ENCODE measurements at regions not wholly inside any gene's neighbourhood (a gene's known extent, or its start where the extent isn't known, plus 50 kb on each side); places are given as distances from the start of the nearest gene placed in this dataset.
"Not testable (repeated sequence)": the region's sequence is repeated elsewhere in the genome, so short reads cannot be mapped to it uniquely, and the experiment has no call there.

DNA sequence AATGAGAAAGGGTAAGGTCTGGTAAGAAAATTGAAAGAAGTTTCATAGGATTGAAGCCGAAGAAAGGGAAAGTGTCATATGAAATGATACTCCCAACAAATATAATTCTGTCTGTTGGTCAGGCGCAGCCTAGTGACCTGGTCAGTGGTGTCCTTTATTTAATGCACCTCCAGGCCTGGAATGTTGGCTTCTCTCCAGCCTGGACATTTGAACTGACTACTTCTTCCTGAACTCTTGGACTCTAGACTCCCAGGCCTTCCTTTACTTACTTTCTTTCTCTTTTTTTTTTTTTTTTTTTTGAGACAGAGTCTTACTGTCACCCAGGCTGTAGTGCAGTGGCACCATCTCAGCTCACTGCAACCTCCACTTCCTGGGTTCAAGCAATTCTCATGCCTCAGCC is 1381.5 kb upstream of the WWC1 start (continued):
- TF ChIP-seq, protein P1, sequence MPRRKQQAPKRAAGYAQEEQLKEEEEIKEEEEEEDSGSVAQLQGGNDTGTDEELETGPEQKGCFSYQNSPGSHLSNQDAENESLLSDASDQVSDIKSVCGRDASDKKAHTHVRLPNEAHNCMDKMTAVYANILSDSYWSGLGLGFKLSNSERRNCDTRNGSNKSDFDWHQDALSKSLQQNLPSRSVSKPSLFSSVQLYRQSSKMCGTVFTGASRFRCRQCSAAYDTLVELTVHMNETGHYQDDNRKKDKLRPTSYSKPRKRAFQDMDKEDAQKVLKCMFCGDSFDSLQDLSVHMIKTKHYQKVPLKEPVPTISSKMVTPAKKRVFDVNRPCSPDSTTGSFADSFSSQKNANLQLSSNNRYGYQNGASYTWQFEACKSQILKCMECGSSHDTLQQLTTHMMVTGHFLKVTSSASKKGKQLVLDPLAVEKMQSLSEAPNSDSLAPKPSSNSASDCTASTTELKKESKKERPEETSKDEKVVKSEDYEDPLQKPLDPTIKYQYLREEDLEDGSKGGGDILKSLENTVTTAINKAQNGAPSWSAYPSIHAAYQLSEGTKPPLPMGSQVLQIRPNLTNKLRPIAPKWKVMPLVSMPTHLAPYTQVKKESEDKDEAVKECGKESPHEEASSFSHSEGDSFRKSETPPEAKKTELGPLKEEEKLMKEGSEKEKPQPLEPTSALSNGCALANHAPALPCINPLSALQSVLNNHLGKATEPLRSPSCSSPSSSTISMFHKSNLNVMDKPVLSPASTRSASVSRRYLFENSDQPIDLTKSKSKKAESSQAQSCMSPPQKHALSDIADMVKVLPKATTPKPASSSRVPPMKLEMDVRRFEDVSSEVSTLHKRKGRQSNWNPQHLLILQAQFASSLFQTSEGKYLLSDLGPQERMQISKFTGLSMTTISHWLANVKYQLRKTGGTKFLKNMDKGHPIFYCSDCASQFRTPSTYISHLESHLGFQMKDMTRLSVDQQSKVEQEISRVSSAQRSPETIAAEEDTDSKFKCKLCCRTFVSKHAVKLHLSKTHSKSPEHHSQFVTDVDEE (CRISPR knock-in tag; IDR thresholded peaks at IDR 0.05) = no peak

DNA sequence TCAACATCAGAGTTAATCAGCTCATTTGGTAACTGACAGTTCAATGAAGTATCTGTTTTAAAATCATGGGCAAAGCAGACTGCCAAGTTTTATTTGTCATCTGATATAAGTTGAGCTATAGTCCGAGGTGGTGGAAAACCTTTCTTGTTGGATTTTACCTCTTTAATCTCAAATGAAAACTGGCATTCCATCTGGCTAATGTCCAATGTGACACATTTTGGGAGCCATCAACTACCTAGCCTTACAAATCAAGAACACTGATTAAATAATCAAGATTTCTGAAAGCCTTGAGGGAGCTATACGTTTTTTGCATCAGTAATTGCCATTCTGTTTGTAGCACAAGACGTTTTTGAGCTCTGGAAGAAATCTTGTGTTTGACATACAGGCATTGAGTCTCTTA is 1380.5 kb upstream of the WWC1 start:
- no peak for ATAC-seq
- TF ChIP-seq ISL1 (CRISPR knock-in tag; IDR thresholded peaks at IDR 0.05) = peak; percentile 64
- TF ChIP-seq ESRRG (CRISPR knock-in tag; IDR thresholded peaks at IDR 0.05) = no peak
- no peak for TF ChIP-seq GLIS3 (CRISPR knock-in tag; IDR thresholded peaks at IDR 0.05)
- TF ChIP-seq SNAI2 (CRISPR knock-in tag; IDR thresholded peaks at IDR 0.05) = no peak
- TF ChIP-seq, protein P1 (CRISPR knock-in tag; IDR thresholded peaks at IDR 0.05) = no peak
- TF ChIP-seq, protein P2, sequence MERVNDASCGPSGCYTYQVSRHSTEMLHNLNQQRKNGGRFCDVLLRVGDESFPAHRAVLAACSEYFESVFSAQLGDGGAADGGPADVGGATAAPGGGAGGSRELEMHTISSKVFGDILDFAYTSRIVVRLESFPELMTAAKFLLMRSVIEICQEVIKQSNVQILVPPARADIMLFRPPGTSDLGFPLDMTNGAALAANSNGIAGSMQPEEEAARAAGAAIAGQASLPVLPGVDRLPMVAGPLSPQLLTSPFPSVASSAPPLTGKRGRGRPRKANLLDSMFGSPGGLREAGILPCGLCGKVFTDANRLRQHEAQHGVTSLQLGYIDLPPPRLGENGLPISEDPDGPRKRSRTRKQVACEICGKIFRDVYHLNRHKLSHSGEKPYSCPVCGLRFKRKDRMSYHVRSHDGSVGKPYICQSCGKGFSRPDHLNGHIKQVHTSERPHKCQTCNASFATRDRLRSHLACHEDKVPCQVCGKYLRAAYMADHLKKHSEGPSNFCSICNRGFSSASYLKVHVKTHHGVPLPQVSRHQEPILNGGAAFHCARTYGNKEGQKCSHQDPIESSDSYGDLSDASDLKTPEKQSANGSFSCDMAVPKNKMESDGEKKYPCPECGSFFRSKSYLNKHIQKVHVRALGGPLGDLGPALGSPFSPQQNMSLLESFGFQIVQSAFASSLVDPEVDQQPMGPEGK (CRISPR knock-in tag; IDR thresholded peaks at IDR 0.05; ENCODE audit: borderline replicate concordance) = no peak

DNA sequence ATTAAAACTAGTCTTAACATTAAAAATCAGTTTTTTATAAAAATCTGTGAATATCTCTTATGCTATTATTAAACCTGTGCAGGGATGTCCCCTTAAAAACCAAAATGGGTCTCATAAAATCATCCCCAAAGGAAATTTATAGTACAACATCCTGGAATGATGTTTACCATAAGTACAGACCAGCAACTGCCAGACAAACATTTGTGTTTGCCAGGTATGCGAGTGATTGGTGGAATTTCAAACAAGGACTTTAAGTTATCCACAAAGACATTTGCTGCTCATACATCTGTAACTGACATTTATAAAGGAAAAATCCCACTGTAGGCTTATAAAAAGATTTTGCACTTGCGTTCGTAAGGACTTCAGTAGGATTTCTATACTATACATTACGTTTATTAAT is 1375.4 kb upstream of the WWC1 start:
- TF ChIP-seq, protein P2 (CRISPR knock-in tag; IDR thresholded peaks at IDR 0.05; ENCODE audit: borderline replicate concordance) = no peak
- TF ChIP-seq ESRRG (CRISPR knock-in tag; IDR thresholded peaks at IDR 0.05) = no peak
- no peak for TF ChIP-seq BACH2 (CRISPR knock-in tag; IDR thresholded peaks at IDR 0.05; ENCODE audit: borderline replicate concordance)
- TF ChIP-seq ISL1 (CRISPR knock-in tag; IDR thresholded peaks at IDR 0.05) = no peak
- TF ChIP-seq SNAI2 (CRISPR knock-in tag; IDR thresholded peaks at IDR 0.05) = no peak
- no peak for ATAC-seq

DNA sequence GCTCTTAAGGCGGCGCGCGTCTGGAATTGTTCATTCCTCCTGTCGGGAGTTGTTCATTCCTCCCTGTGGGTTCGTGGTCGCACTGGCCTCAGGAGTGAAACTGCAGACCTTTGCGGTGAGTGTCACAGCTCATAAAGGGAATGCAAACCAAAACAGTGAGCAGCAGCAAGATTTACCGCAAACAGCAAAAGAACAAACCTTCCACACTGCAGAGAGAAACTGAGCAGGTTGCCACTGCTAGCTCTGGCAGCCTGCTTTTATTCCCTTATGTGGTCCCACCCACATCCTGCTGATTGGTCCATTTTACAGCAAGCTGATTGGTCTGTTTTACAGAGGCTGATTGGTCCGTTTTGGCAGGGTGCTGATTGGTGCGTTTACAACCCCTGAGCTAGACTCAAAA is 1365.3 kb upstream of the WWC1 start:
- no peak for TF ChIP-seq ARNTL (CRISPR knock-in tag; IDR thresholded peaks at IDR 0.05; ENCODE audit: borderline replicate concordance, low read depth)
- TF ChIP-seq ZNF70 (CRISPR knock-in tag; IDR thresholded peaks at IDR 0.05) = no peak
- no peak for TF ChIP-seq TOX (CRISPR knock-in tag; IDR thresholded peaks at IDR 0.05; ENCODE audit: borderline replicate concordance)
- TF ChIP-seq, protein P3, sequence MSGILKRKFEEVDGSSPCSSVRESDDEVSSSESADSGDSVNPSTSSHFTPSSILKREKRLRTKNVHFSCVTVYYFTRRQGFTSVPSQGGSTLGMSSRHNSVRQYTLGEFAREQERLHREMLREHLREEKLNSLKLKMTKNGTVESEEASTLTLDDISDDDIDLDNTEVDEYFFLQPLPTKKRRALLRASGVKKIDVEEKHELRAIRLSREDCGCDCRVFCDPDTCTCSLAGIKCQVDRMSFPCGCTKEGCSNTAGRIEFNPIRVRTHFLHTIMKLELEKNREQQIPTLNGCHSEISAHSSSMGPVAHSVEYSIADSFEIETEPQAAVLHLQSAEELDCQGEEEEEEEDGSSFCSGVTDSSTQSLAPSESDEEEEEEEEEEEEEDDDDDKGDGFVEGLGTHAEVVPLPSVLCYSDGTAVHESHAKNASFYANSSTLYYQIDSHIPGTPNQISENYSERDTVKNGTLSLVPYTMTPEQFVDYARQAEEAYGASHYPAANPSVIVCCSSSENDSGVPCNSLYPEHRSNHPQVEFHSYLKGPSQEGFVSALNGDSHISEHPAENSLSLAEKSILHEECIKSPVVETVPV (CRISPR knock-in tag; IDR thresholded peaks at IDR 0.05) = no peak
- TF ChIP-seq PPARA (CRISPR knock-in tag; IDR thresholded peaks at IDR 0.05; ENCODE audit: borderline replicate concordance) = no peak
- TF ChIP-seq, protein P4, sequence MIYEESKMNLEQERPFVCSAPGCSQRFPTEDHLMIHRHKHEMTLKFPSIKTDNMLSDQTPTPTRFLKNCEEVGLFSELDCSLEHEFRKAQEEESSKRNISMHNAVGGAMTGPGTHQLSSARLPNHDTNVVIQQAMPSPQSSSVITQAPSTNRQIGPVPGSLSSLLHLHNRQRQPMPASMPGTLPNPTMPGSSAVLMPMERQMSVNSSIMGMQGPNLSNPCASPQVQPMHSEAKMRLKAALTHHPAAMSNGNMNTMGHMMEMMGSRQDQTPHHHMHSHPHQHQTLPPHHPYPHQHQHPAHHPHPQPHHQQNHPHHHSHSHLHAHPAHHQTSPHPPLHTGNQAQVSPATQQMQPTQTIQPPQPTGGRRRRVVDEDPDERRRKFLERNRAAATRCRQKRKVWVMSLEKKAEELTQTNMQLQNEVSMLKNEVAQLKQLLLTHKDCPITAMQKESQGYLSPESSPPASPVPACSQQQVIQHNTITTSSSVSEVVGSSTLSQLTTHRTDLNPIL (CRISPR knock-in tag; IDR thresholded peaks at IDR 0.05; ENCODE audit: low read depth) = no peak
- TF ChIP-seq OSR1 (CRISPR knock-in tag; IDR thresholded peaks at IDR 0.05) = no peak
- TF ChIP-seq, protein P2 (CRISPR knock-in tag; IDR thresholded peaks at IDR 0.05; ENCODE audit: borderline replicate concordance) = no peak
- no peak for TF ChIP-seq ISL1 (CRISPR knock-in tag; IDR thresholded peaks at IDR 0.05)
- TF ChIP-seq ZNF8 (CRISPR knock-in tag; IDR thresholded peaks at IDR 0.05) = no peak
- no peak for TF ChIP-seq BACH2 (CRISPR knock-in tag; IDR thresholded peaks at IDR 0.05; ENCODE audit: borderline replicate concordance)
- no peak for ATAC-seq

DNA sequence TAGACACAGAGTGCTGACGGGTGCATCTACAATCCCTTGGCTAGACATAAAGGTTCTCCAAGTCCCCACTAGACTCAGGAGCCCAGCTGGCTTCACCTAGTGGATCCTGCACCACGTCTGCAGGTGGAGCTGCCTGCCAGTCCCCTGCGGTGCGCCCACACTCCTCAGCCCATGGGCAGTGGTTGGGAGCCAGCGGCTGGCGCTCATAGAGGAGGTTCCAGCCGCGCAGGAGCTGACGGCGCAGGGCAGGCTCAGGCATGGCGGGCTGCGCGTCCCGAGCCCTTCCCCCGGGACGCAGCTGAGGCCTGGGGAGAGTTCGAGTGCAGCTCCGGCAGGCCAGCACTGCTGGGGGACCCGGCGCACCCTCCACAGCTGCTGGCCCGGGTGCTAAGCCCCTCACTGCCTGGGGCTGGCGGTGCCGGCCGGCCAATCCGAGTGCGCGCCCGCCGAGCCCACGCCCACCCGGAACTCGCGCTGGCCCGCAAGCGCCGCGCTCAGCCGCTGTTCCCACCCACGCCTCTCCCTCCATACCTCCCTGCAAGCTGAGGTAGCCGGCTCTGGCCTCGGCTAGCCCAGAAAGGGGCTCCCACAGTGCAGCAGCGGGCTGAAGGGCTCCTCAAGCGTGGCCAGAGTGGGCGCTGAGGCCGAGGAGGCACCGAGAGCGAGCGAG is 1364.5 kb upstream of the WWC1 start:
- ATAC-seq = not testable (repeated sequence)

All from SK-N-SH treated with all-trans-retinoic acid at 6 μM for 48 hours (cell line).